ENCODE measurements at regions not wholly inside any gene's neighbourhood (a gene's known extent, or its start where the extent isn't known, plus 50 kb on each side); places are given as distances from the start of the nearest gene placed in this dataset.
"Not testable (repeated sequence)": the region's sequence is repeated elsewhere in the genome, so short reads cannot be mapped to it uniquely, and the experiment has no call there.

DNA sequence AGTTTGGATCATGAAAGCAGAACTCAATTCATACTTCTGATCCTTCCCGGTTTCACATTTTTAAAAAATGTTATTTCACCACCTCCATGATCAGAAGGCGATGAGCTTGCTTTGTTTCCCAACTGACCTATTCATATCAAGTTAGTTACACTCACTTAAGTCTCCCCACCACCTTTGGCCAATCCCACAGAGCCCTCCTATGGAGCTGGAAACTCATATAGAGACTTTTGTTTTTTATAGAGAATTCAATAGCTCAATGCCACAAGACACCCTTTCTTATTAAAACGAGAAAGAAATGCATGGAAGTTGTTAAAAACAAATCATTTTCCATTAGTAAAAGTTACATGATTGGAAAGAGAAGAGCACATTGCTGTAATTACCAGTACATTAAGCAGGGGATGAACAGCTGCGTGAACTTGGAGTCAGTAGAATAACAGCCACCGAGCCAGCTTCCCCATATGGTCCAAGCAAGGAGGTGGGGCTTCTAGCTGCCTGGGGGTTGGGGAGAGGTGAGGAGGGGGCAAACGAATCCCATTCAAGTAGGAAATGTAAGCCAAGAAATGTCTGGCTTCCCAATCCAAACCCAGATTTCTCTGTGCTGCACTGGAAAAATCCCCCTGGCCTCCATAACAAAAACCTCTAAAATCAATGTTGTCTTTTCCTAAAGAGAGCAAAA is 614.5 kb downstream of the IRS1 start:
- no peak for DNase-seq

DNA sequence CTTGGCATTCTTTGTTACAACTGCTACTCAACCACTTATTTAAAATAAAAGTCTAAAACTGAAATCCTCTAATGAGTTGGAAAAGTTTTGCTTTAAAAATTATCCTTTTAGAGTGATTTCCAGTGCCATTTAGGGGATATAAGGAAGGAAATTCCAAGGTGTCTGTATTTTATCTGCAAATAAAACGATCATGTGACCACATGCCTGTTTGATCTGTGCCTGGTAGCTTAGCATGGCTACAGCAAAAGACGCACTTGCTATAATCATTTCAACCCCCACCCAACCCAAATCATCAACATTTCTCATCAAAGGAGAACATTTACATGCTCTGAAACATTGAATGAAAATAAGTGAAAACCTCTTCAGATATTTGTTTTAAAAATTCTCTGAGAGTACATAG is 615.1 kb downstream of the IRS1 start:
- no peak for DNase-seq

DNA sequence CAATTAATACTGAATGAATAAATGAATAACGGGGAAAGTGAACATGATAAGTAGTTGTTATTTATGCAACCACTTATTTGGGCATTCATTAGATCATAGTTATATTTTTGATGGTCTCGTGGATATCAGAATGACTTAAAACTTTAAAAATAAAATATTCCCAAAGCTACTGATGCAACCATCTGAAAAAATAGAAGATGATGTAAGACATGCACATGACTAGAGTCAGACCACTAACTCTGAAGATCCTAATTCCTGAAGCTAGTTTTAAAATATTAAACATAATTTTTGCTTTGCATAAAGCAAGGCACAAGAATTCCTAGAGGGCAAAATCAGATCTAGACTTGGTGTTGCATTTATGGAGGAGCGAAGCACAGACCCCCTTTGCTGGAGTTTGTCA is 616.1 kb downstream of the IRS1 start:
- no peak for DNase-seq

DNA sequence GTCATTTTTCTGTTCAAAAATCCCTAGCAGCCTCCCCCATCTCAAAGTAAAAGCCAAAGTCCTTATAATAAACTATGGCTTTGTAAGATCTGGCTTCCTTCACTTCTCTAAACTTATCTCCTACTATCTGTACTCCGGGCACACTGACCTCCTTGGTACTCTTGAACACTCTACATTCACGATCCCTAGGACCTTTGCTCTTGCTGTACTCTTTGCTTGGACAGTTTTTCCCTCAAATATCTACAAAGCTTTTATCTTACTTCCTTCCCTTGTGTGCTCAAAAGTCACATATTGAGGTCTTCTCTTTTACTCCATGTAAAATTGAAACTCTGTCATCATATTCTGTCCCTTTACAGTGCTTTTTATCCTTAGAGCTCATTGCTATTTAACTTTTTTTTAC is 616.6 kb downstream of the IRS1 start:
- no peak for DNase-seq

DNA sequence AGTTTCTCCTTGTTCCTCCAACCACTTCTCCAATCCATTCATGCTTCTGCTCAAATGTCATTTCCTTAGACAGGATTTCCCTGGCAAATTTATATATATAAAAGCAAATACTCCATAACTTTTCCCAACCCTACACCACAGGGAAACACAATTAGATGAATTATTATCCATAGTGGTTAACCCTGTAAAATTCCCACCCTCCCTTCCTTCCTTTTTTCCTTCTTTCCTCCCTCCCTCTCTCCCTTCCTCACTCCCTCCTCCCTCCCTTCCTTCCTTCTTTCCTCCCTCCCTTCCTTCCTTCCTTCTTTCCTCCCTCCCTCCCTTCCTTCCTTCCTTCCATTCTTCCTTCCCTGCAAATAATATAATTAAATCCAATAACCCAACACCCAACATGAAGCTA is 617.7 kb downstream of the IRS1 start:
- no peak for DNase-seq

DNA sequence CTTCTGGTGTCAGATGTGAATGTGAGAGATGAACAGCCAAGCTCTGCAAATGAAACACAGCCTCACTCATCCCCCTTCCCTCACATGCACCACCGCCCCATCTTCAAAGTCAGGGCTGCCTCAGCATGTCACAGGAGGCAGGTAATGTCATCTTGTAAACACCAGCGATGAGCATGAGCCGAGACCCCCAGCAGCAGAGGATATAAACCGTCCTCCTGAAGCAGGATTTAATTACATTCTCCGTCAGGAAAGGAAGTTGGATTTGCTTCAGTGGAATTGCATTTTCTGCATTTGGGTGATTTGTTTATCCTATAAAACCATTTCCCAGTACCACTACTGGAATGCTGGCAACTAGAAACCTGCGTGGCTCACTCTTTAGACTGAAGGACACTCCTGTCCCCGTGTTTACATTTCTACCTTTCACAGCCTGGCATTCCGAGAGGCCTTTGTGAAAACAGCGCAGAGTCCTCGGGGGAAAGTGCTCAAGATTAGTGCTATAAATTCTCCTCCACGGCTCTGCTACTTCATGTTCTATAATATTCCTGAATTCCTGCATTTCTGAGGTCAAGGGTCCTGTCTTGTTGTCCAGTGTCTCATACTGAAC is 619.2 kb downstream of the IRS1 start:
- no peak for DNase-seq

DNA sequence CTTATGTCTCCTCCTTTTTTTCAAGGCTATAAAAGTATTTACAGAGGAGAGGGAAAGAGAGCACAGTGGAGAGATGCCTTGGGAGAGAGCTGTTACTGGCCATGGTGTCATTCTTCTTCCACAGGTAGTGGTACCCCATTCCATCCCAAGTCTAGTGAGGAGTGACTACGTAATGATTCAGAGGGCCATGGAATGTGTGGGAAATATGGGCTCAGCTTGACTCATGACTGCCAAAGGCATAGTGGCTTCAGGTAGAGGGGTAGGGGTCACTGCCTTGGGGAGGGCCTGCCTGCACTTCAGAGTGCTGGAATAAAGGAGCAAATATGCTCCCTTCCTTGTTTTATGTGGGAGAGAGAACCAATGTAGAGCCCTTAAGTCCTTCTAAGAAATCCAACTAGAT is 620.6 kb downstream of the IRS1 start:
- no peak for DNase-seq

DNA sequence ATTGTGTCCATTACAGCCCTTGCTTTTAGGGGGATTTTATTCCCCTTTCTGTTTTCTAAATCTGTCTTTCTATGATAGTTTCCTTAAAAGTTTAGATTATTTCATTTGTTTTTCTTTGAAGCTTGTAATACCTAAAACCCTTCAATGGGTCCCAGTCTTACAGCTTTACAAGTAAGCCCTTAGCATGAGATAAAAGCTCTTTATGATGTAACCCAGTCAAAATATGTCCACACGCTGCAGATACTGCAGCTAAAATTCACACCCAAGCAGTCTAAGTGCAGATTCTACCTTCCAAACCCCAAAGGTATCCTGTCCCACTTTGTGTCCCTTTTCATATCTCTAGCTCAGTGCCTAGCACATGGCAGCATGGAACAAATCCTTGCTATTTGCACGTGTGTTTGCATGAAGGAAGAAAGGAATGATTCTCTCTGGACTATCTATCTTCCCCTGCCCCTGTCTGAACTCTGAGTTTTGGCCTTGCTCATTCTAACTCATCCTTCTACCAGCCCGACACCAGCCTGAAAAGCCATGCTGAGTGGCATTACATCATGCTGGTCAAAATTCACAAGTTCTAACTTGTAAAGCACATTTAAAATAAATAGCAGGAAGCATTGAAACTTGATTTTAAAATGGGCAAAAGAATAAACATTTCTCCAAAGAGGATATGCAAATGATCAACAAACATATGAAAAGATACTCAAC is 623.2 kb downstream of the IRS1 start:
- no peak for DNase-seq

DNA sequence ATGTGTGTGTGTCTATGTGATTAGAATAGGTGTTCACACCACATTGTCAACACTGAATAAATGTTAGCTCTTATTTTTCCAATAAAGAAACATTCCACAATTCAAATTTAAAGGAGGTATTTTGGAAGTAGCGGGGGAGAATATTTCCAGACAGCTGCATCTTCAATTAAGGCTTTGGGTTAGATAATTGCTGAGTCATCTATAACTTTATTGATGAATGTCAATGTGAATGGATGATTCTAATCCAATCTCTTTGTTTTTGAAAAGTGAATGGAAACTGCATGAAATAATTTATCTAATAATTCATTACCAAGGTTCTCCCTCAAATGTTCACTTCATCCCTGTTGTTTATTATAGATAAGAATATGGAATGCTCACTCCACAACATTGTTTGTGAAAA is 625.2 kb downstream of the IRS1 start:
- no peak for DNase-seq

DNA sequence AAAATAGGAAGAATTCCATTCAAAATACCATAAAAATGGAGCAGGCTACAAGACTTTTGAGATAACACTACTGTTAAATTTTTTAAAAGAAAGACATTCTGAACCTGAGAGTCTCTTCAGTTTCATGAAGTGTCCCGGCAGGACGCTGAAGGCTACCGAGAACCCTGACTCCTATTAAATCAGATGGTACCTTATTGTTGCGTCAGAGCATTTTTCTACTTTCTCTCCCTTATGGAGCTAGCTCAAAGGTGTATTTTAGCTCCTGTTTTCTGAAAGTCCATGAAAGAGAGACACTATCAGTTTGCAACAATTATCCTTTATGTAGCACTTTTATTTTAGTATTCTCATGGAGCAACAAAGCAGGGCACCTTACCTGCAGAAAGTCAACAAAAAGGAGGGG is 626.7 kb downstream of the IRS1 start:
- DNase-seq: no peak

DNA sequence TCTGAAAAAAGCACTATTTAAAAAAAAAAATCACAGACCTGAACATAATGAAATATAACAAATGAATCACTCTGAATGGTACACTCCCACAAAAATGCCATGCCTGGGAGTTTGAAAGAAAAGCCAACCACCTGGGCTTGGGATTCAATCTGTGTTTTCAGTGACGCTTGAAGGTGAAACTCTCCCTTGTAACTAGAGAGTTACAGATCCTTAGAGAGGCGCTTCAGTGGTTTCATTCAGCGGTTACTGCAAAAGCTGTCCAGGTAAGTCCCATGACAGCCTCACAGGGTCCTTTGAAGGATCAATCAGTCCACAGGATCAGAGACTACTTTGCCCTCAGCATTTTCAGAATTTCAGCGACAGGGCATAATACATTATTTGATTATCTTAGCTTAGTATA is 627.3 kb downstream of the IRS1 start:
- no peak for DNase-seq

DNA sequence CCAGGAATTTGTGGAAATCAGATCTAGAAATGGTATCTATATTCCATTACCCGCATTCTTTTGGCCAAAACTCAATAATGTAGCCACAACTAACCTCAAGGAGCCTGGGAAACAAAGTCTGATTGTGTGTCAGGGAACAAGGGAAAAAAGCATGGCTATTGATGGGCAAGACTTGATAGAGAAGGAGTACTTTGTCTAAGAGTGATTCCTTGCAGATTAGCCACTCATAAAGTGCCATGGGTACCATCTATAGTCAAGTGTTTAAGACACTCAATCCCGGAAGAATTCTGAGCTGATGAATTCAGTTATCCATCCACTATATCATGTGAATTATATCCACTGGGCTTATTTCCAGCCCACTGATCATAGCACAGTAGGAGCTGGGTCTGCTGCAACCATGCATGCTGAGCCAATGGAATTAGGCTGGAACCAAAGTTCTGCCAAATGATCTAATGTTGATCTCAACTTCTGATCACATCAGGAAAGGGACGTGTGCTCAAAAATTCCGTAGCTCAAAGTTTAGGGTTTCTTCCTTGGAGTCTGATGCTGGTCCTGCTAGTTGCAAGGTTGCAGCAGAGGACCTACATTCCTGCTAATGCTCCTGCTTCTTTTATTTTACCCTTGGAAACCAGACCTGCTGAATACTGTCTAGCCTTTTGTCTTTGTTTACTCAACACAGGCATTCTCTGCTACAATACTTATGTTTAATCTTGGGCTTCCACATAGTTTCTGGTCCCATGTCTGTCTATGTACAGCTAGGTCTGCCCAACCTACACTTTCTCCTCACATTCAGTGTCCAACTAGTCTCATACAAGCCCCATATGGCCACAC is 629.7 kb downstream of the IRS1 start:
- no peak for DNase-seq

DNA sequence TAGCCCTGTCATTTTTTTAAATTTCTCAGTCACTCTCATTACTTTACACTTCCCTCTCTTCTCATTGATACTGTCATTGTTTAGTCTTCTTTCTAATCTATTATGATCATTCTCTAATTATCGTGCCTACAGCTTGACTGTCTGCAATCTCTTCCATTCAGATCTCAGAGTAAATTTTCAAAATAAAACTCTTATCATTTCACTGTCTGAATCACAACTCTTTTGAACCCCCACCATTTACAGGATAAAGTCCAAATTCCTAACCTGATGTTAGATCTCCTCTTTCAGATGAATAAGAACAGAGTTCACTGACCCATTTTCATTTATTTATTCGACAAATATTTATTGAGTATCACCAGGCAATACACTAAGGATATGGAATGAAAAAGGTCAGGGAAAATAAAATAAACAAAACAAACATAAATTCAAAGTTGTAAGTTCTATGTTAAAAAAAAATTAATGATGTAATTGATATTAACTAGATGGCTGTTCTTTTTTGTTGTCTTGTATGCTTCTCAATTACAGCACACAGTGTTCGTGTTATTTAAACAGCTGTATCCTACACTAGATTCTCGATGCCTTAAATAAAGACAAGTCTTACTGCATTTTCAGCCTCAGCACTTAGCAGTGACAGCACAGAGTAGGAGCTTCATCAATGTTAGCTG is 631.0 kb downstream of the IRS1 start:
- no peak for DNase-seq

DNA sequence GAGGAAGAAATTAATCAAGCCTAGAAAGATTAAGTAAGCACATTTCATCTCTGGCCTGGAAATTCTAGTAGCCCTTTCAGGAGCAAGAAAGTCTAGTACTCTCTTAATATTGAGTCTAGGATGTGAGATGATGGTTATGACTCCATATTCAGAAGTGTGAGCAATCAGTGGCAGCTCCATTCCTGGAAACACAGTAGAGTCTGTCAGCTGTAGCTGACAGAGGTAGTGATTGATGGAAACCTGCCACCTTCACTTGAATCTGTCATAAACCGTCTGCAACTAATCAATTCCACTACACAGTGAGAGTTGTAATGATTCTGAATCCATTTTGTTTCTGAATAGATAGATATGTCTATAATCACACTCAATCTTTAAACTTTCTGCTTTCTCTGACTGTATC is 635.1 kb downstream of the IRS1 start:
- DNase-seq: no peak

DNA sequence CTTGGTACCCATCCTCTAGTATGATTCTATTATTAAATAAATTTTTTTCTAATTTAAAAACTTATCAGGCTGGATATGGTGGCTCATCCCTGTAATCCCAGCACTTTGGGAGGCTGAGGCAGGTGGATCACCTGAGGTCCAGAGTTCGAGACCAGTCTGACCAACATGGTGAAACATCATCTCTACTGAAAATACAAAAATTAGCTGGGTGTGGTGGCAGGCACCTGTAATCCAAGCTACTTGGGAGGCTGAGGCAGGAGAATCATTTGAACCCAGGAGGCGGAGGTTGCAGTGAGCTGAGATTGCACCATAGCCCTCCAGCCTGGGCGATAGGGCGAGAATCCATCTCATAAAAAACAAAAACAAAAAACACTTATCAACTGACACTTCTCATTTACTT is 639.0 kb downstream of the IRS1 start:
- DNase-seq: not testable (repeated sequence)

DNA sequence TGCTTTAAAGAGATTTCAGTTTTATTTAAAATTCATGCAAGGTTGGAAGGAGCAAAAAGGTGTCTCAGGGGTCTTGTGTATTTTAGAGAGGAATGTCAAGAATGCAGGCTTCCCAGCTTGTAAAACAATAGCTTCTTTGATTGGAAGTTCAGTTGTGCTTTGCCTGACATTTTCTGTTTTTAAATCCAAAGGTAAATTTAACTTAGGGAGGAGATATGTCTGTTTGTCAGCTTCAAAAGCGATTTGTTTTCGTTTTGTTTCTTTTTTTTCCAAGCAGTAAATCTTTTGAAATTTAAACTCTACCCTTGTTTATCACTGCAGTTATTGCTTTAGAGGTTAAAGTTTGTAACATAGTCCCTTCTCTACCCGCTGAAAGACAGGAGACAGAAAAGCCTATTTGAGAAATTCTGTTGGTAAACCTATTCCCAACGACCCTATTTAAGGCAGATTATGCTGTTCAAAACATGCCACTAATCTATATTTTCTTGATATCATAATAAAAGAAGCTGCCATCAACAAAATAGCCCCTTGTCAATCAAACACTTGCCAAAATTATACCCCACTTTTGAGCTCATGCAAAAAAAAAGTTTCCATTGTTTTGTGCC is 639.6 kb downstream of the IRS1 start:
- no peak for DNase-seq

DNA sequence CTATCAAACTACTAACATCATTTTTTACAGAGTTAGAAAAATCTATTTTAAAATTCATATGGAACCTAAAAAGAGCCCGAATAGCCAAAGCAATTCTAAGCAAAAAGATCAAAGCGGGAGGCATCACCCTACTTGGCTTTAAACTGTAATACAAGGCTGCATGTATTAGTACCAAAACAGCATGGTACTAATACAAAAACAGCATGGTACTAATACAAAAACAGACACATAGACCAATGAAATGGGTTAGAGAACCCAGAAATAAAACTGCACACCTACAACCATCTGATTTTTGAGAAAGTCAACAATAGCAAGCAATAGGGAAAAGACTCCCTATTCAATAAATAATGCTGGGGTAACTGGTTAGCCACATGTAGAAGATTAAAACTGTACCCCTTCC is 640.7 kb downstream of the IRS1 start:
- no peak for DNase-seq

DNA sequence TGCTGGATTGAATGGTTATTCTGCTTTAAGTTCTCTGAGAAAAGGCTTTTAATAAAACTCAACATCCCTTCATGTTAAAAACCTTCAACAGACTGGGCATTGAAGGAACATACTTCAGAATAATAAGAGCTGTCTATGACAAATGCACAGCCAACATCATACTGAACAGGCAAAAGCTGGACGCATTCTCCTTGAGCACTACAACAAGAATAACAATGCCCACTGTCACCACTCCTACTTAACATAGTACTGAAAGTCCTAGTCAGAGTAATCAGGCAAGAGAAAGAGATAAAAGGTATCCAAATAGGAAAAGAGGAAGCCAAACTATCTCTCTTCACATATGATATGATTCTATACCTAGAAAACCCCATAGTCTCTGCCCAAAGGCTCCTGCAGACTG is 641.4 kb downstream of the IRS1 start:
- no peak for DNase-seq

DNA sequence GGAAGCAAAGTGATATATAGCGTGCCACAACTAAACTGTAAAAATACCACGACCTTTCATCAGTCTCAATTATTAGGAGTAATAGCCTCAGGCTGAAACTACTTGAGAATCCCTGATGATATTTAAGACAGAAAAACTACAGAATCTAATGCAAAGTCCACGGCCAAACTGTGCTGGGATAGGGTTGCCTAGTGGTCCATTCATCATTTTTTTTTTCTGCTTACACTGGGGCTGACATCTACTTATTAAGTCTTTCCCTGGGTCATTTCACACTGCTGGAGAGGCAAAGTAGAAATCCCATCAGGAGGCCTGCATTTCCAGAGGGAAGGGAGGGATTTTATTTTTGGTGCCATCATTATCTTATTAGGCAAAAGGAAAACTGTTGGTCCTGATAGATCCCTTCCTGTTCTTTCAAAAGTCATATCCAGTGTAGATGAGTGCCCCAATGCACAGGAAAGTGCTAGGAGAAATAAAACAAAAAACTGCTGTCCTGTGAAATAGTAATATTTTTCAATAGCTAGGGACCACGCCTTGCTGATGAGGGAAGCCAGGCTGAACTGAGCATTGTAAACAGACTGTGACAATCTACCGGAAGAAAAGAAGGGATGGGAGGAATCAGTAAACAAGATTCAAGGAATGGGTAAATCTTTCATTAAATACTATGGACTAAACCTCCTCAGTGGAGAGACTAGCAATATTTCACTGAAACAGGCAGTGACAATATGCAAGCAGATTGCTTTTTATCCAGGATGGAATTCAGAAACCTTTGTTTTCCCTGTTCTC is 644.3 kb downstream of the IRS1 start:
- DNase-seq: no peak

DNA sequence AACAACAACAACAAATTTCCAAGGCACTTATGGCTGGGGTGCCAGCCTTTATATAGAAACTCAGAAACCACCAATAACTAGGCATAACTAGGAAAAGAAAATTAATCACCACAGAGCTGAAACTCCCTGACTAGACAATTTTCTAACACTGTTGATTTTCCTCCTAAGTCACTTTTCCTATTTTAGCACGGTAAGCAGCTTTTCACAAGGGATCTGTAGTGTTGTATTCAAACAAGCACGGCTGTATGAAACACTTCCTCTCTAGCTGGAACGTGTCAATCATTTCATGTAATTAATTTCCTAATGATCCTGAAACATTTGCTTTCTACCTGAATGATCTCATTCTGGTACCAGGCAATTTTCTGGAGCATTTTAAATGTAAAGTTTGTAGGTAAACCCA is 645.0 kb downstream of the IRS1 start:
- no peak for DNase-seq

DNA sequence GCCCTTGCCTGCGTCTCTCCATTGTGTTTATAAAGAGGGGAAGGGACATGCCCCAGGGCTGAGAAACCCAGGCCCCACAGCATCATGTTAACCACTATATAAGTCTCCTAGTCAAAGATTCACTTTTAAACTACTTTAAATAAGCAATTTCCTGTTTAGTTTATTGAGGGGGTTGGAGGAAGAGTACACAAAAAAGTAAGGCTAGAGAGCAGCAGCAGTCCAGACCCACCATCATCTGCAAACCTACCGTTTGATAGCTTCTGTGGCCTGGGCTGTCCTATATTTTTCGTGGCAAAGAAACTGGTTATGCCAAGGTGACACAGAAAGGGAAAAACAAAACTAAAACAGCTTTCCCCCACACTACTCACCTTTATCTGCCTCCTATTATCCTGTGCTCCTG is 646.1 kb downstream of the IRS1 start:
- no peak for DNase-seq

DNA sequence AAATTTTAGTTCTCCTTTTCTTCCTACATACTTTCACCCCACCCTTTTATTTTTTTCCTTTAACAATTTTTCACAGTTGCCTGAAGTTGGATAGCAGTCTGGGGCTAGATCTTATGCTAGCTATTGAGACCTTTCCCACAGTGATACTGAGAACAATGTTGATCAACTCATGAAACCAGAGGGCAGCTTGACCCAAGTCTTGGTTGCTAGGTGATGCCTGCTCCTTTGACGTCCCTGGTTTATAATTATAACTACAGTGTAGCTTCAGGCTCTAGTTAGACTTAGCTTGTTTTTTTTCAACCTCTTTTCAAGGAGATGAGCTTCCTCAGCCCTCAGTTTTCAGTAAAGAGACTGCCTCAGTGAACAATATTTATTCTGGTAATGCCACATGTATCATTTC is 648.5 kb downstream of the IRS1 start:
- DNase-seq: no peak

Data from activated CD4-positive, alpha-beta T cell treated with anti-CD3 and anti-CD28 coated beads, Interleukin-2, amount 50 U/mL, for 4 hours (primary cell).